NCI-H524 treated with DMSO at 0.1 percent for 48 hours (cell line): ENCODE measurements at regions not wholly inside any gene's neighbourhood (a gene's known extent, or its start where the extent isn't known, plus 50 kb on each side); places are given as distances from the start of the nearest gene placed in this dataset.
"Not testable (repeated sequence)": the region's sequence is repeated elsewhere in the genome, so short reads cannot be mapped to it uniquely, and the experiment has no call there.

Source experiments
- DNase-seq: peaks from one replicate; lab custom pipeline; 2025; lab: John Stamatoyannopoulos, UW

DNA sequence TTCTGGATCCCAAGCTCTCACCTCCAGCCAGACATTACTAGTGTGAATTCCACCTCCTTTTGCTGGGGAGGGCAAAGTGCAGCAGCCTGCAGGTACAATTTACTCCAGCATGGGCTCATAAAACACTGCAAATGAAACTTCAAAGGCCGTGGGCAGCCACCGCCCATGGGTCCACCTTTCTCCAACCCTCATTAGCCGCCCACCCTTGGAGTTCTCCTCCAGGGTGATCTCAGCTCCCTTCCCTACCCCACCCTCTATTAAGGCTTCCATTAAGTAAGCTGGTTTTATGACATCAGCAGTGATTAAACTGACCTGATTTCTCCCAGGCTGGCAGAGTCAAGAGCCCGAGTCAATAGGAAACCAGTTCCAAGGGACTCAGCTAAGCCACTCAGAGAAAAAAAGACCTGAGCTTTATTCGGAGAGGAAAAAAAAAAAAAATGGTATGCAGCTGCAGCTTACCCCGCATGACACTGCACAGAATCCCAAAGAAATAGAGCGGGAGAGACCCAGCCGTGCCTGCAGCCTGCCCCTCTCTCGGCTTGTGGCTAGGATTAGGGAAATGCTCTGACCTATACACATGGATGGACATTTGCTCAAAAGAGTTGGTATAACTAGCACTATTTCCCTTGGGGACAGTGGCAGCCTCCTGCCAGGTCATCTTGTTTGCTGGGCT lies 319.6 kb downstream of the PTTG2 start:
- no peak for DNase-seq

- DNase-seq = no peak
Observed at GRCh38 chr4:38280323-38280706, 320.1 kb downstream of the PTTG2 start.

DNA sequence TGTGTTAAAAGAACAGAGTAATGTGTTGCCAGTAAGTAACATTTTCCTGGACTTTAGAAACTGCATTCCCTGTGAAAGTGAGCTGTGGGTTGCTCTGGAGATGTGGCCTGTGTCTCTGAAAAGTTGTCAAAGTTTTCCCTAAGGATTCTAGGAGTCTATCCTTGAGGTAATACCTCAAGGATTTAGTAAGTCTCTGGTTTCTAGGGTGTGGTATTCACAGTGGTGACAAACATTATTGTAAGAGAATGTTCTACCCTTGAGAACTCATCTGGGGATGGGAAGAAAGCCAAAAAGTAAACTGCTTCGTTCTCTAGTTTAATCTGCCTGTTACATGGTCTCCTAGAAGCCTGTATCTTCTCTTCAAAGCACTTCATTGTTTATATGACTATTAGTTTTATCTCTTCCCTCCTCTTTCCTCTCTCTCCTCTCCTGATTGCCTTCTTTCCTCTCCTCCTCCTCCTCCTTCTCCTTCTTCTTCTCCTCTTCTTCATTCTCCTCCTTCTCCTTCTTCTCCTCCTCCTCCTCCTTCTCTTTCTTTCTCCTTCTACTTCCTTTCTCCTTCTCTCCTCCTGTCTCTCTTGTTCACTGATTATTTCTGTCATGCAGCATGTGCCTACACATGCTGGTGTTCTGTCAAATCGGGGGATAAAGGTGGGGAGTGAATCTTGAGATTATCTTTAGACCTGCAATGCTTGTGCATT lies 321.3 kb downstream of the PTTG2 start:
- no peak for DNase-seq

- no peak for DNase-seq
Observed at GRCh38 chr4:38283724-38284123, 323.5 kb downstream of the PTTG2 start.

GRCh38 chr4:38284294-38285030 lies 324.3 kb downstream of the PTTG2 start:
- no peak for DNase-seq

DNA sequence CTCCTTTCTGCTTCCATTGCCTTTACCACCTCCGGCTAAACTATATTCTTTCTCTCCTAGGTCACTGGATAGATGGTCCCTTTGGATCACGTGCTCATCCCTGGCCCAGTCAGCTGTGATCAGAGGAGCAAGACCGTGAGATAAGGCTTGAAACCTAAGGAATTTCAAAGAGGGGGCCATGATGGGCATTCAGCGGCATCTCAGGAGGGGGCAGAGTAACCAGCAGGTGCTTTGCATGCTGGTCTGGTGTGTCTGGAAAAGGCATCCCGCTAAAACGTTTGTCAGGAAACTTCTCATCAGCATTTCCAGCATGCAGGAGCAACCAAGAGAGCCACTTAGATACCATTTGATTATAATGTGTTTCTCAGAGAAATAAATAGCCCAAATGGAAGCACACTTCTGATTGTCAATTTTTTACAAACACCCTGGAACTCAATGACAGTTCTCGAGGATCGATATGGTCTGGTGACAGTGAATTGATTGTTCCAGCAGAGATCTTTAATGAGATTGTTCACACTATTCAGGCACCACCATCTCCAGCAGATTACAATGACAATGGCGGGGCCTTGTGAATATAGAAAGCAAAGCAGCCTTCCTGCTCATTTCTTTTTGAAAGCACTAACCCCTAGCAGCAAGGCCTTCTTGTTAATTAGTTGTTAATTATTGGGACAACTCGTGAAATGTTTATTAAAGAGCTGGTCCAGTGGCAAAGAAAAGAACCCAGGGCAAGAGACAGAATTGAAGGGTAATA lies 327.1 kb downstream of the PTTG2 start:
- DNase-seq = no peak

GRCh38 chr4:38289553-38289952 lies 329.4 kb downstream of the PTTG2 start:
- DNase-seq = no peak

- no peak for DNase-seq
Observed at GRCh38 chr4:38290366-38290765, 330.2 kb downstream of the PTTG2 start.

GRCh38 chr4:38290914-38291313 lies 330.7 kb downstream of the PTTG2 start:
- no peak for DNase-seq

DNA sequence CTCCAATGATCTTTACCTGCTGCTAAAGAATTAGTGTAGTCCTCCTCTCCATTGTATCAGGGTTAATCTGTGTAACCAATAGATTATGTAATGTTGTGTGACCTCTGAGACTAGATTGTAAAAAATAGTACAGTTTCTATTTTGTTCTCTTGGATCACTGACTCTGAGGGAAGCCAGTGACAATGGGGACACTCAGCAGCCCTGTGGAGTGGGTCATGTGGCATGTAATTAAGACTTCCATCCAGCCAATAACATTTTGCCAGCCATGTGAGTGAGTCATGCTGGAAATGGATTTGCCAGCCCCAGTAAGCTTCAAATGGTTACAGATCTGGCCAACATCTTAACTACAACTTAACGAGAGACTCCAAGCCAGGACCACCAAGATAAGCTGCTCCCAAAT lies 332.3 kb downstream of the PTTG2 start:
- no peak for DNase-seq

DNA sequence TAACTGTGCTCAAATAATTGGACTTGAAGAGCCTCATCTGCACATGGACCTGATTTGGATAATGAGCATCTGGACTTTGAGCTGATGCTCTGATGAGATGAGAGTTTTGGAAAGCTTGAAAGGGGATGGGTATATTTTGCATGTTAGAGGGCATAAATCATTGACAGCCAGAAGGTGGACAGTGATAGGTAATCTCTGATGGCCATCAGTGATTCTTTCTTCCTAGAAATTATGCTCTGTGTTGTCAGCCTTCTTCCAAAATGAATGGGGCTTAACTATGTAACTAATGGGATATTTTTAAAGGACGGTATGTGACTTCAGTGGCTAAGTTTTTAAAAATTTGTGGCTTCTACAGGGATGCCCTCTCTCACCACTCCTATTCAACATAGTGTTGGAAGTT lies 334.0 kb downstream of the PTTG2 start:
- no peak for DNase-seq

DNA sequence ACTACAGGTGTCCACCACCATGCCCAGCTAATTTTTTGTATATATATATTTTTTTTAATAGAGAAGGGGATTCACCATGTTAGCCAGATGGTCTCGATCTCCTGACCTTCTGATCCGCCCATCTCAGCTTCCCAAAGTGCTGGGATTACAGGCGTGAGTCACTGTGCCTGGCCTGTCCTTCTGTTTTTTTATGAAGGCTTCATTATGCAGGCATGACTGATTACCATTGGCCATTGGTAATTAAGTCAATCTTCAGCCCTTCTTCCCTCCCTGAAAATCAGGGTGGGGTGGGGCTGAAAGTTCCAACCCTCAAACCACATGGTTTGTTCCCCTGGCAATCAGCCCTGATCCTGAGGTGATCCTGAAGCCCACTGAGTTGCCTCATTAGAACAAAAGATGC lies 336.9 kb downstream of the PTTG2 start:
- no peak for DNase-seq

DNA sequence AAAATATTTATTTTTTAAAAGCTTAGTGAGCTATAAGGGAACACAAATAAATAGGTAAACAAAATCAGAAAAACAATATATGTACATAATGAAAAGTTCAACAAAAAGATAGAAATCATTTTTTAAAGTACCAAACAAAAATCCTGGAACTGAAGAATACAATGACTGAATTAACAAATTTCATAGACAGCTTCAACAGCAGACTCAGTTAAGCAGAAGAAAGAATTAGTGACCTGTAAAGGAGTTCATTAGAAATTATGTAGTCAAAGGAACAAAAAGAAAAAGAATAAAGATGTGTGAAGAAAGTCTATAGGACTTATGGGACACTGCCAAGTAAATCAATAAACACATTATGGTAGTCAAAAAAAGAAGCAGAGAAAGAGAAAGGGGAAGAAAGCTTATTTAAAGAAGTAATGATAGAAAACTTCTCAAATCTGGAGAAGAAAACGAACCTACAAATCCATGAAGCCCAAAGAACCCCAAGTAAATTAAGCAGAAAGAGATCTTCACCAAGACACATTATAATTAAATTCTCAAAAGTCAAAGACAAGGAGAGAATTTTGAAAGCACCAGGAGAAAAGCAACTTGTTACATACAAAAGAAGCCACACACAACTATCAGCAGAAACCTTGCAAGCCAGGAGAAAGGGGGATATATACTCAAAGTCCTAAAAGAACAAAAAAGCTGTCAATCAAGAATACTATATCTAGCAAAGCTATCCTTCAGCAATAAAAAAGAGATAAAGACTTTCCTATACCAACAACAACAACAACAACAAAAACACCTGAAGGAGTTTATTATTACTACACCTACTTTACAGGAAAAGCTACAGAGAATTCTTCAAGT lies 338.9 kb downstream of the PTTG2 start:
- no peak for DNase-seq

DNA sequence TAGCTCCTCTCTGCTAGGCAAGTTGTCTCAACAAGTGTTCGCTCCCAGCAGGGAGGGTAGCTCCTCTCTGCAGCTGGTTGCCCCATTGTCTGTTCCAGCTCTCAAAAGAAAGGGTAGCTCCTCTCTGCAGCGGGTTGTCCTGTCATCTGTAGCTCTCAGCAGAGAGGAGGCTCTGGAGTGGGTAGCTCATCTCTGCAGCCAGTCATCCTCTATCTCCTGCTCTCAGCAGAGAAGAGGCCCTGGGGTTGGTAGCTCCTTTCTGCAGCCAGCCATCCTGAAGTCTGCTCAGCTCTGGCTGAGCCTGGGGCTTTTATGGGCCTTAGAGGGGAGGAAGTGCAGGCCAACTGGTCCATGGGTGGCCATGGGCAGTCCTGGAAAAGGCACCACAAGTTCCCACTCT lies 342.7 kb downstream of the PTTG2 start:
- no peak for DNase-seq

- DNase-seq = not testable (repeated sequence)
Observed at GRCh38 chr4:38304460-38304859, 344.3 kb downstream of the PTTG2 start.

GRCh38 chr4:38306482-38307071 lies 346.4 kb downstream of the PTTG2 start:
- DNase-seq = no peak

- no peak for DNase-seq
Observed at GRCh38 chr4:38308728-38309311, 348.6 kb downstream of the PTTG2 start.

DNA sequence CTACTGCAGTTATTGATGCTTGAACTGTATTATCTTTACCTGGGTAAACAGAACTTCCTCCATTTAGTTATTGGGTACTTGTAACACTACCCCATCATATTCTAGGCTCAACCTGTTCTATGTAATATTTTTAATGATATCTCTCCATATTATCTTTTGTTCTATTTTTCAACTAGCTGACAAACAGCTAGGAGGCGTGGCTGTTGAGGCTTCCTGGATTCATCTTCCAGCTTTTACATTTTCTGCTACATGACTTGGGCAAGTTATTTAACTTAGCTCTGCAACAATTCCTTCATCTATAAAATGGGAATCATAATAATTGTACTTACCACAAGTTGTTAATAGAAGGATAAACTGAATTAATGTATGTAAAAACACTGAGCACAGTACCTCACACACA lies 349.3 kb downstream of the PTTG2 start:
- no peak for DNase-seq

DNA sequence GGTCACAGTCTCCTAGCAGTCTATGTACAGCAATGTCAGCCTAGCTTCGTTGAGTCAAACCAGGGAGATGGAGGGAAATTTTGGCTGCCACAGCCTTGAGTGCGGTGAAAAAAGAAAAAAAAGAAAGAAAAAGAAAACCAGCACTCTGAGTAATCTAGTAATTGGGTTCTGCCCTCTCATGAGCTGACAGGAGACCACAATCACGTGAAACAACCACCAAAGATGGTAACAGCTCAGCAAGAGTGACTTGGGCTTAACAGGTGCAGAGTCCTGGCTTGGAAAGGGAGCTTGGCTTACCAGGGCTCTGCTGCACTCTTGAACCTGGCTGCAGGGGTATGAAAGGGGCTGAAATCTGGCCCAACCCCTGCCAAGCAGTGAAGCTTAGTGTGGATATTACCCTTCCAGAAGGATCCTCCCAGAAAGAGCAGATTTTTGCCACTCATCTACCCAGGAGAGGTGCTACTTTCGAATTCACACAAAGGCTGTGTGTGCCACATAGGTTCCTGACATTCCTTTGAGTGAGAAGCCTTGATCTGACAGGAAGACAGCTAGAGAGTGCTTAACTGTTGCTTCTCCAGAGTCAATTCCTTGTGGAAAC lies 350.3 kb downstream of the PTTG2 start:
- no peak for DNase-seq

DNA sequence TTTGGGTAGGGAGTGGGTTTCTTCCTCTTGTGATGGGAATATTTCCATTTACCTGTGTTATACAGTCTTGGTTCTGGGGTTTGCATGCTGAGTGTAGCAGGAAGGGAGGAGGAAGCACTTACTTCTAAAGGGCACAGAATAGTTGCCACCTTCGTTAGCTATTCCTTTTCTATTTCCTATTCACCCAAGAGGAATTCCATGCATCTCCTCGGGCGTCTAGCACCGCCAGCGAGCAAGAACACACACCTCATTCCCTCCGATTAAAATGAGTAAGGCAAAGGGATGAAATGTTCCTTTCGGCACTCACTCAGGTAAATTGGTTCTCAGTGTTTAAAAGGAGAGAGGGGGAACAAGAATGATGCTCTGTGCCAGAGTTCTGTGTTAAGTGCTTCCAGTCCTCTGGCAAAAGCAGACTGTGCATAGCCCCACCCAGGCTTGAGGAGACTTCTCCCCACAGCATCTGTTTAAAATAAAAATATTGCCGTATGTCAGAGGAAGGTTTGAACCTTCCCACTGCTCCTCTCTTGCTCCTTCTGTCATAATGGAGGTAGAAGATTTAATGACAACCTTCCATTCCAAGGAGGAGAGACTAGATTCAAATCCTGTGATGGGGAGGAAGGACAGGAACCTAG lies 351.4 kb downstream of the PTTG2 start:
- DNase-seq = no peak
